ENCODE measurements at regions not wholly inside any gene's neighbourhood (a gene's known extent, or its start where the extent isn't known, plus 50 kb on each side); places are given as distances from the start of the nearest gene placed in this dataset.
A peak's percentile ranks its signal among the peaks of the same experiment; 100 is the strongest.

DNA sequence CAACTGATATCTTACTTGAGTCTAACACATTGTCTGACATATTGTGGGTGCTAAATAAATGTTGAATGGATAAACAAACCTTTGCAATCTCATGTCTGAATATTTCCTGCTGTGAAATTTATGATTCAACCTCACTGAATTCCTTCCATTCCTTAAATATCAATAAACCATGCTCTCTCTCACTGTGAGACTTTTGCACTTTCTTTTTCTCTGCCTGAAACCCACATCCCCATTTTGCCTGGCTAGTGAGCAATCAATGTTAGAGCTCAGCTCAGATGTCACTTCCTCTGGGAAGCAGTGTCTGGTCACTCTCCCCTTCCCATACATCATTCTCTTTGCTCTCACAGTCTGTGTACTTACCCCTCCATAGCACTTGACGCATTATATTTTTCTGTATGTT lies 383.7 kb upstream of the TRPC7 start:
- no peaks in the 10 kb centered on the region for H3K9me1 ChIP-seq (ENCODE audit: insufficient read depth, low read length)
- H3K9me3 ChIP-seq (ENCODE audit: control insufficient read depth, insufficient read depth, low read length), result 0 out of 2 replicates have a peak, but pooled peaks cover 2% of the 10 kb centered on the region
- no peak overlapping the region for H3K18ac ChIP-seq (ENCODE audit: low read depth, low read length)
- H3K56ac ChIP-seq (ENCODE audit: extremely low read depth, insufficient read depth, low read length), result no peak overlapping the region
- H3K79me1 ChIP-seq (ENCODE audit: low read depth in 1 of 2, low read length in 2 of 2), result no peaks in the 10 kb centered on the region
- TF ChIP-seq RCOR1 (IDR thresholded peaks at IDR 0.05; ENCODE audit: insufficient replicate concordance, low read length) (no peak), MAZ (IDR thresholded peaks at IDR 0.05; ENCODE audit: borderline replicate concordance, low read depth, low read length) (no peak), NFE2L2 (IDR thresholded peaks at IDR 0.05; ENCODE audit: low read depth, low read length) (no peak), RFX5 (IDR thresholded peaks at IDR 0.05; ENCODE audit: low read depth, low read length) (no peak), POLR2A (IDR thresholded peaks at IDR 0.05; ENCODE audit: low read depth, low read length) (no peak), MXI1 (IDR thresholded peaks at IDR 0.05; ENCODE audit: borderline replicate concordance, low read depth, low read length) (no peak), SMC3 (IDR thresholded peaks at IDR 0.05; ENCODE audit: low read depth, low read length) (no peak), CHD1 (IDR thresholded peaks at IDR 0.05; ENCODE audit: low read depth, low read length) (no peak), FOS (IDR thresholded peaks at IDR 0.05; ENCODE audit: low read depth, low read length) (no peak), RAD21 (IDR thresholded peaks at IDR 0.05; ENCODE audit: low read length) (no peak), BHLHE40 (IDR thresholded peaks at IDR 0.05; ENCODE audit: low read depth, low read length) (no peak), CEBPB (IDR thresholded peaks at IDR 0.05; ENCODE audit: low read depth, low read length) (no peak), MAFK (IDR thresholded peaks at IDR 0.05; ENCODE audit: low read depth, low read length) (no peak)
- TF ChIP-seq, protein P1, sequence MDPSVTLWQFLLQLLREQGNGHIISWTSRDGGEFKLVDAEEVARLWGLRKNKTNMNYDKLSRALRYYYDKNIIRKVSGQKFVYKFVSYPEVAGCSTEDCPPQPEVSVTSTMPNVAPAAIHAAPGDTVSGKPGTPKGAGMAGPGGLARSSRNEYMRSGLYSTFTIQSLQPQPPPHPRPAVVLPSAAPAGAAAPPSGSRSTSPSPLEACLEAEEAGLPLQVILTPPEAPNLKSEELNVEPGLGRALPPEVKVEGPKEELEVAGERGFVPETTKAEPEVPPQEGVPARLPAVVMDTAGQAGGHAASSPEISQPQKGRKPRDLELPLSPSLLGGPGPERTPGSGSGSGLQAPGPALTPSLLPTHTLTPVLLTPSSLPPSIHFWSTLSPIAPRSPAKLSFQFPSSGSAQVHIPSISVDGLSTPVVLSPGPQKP (IDR thresholded peaks at IDR 0.05; ENCODE audit: borderline replicate concordance, low read depth, low read length), result no peak
- TF ChIP-seq, protein P2, sequence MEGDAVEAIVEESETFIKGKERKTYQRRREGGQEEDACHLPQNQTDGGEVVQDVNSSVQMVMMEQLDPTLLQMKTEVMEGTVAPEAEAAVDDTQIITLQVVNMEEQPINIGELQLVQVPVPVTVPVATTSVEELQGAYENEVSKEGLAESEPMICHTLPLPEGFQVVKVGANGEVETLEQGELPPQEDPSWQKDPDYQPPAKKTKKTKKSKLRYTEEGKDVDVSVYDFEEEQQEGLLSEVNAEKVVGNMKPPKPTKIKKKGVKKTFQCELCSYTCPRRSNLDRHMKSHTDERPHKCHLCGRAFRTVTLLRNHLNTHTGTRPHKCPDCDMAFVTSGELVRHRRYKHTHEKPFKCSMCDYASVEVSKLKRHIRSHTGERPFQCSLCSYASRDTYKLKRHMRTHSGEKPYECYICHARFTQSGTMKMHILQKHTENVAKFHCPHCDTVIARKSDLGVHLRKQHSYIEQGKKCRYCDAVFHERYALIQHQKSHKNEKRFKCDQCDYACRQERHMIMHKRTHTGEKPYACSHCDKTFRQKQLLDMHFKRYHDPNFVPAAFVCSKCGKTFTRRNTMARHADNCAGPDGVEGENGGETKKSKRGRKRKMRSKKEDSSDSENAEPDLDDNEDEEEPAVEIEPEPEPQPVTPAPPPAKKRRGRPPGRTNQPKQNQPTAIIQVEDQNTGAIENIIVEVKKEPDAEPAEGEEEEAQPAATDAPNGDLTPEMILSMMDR (conservative IDR thresholded peaks at IDR 0.05; ENCODE audit: low read depth, low read length), result no peak
- TF ChIP-seq, protein P3, sequence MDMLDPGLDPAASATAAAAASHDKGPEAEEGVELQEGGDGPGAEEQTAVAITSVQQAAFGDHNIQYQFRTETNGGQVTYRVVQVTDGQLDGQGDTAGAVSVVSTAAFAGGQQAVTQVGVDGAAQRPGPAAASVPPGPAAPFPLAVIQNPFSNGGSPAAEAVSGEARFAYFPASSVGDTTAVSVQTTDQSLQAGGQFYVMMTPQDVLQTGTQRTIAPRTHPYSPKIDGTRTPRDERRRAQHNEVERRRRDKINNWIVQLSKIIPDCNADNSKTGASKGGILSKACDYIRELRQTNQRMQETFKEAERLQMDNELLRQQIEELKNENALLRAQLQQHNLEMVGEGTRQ (IDR thresholded peaks at IDR 0.05; ENCODE audit: low read depth, low read length), result no peak
- ChIA-PET CTCF (interaction anchor here (0.6 kb wide), 1 partner anchor 8 kb away, joined by 8 read pairs; no protein-coding TSS in a partner anchor), POLR2A (ENCODE audit: unreplicated experiment) (no interaction called here)
- dilution Hi-C loops (cut with HindIII; ENCODE audit: low sequenced_read_pairs, unreplicated experiment), result no loop called here
- BruUV-seq (replicated peaks), result no TSS peak
- no peaks in the 10 kb centered on the region for H4K20me1 ChIP-seq (ENCODE audit: insufficient read depth, low read length)
- H3K23ac ChIP-seq (ENCODE audit: low read depth, low read length), result no peak overlapping the region
- no peak overlapping the region for H2BK5ac ChIP-seq (ENCODE audit: low read depth, low read length, poor library complexity, severe bottlenecking)
- intact Hi-C loops (cut with micrococcal nuclease), result no loop called here
- no peaks in the 10 kb centered on the region for H3K36me3 ChIP-seq (ENCODE audit: control insufficient read depth, insufficient read depth, low read length)
- H3K4ac ChIP-seq (ENCODE audit: low read depth, low read length), result no peak overlapping the region
- no peak overlapping the region for H2BK120ac ChIP-seq (ENCODE audit: low read depth, low read length)
- no peaks in the 10 kb centered on the region for H3K4me1 ChIP-seq (ENCODE audit: control insufficient read depth, insufficient read depth, low read length)
- H2AK5ac ChIP-seq (ENCODE audit: low read depth, low read length), result no peak overlapping the region
- H2AFZ ChIP-seq (replicated peaks; ENCODE audit: low read length, poor library complexity), result no peak overlapping the region
- no peak overlapping the region for H4K8ac ChIP-seq (ENCODE audit: low read depth in 2 of 2, low read length in 2 of 2)
- H3K4me2 ChIP-seq (ENCODE audit: low read depth, low read length), result no peak overlapping the region
- no peak overlapping the region for H3K4me3 ChIP-seq (ENCODE audit: insufficient read depth, low read depth, low read length)
- H3K9ac ChIP-seq (ENCODE audit: low read depth, low read length), result no peak overlapping the region
- in situ Hi-C loops (cut with MboI; ENCODE audit: low sequenced_read_pairs), result no loop called here
- ATAC-seq (ENCODE audit: low read depth) (peak; percentile 29; the same call in 1 of the 2 replicates), DNase-seq (peak; percentile 4)
- H4K5ac ChIP-seq (ENCODE audit: low read depth, low read length), result no peak overlapping the region
- H2BK15ac ChIP-seq (ENCODE audit: low read depth, low read length), result no peak overlapping the region
- H2AK9ac ChIP-seq (replicated peaks; ENCODE audit: low read depth, low read length, poor library complexity), result no peak overlapping the region
- H3K27me3 ChIP-seq (ENCODE audit: control insufficient read depth, insufficient read depth, low read length), result no peaks in the 10 kb centered on the region
- H4K91ac ChIP-seq (ENCODE audit: insufficient read depth, low read depth, low read length), result no peak overlapping the region
- no peak overlapping the region for H3K27ac ChIP-seq (ENCODE audit: insufficient read depth, low read length)
- H2BK20ac ChIP-seq (ENCODE audit: low read depth, low read length), result no peak overlapping the region
- no peak overlapping the region for H3K14ac ChIP-seq (replicated peaks; ENCODE audit: low read depth, low read length)
- no CpG with 5 or more reads among the region's 1 CpG for WGBS, 2 experiments (ENCODE audit: extremely low coverage in 2 of 2, insufficient read length in 1 of 2)

Data from IMR-90 (cell line).